Ishikawa (cell line): ENCODE measurements at regions not wholly inside any gene's neighbourhood (a gene's known extent, or its start where the extent isn't known, plus 50 kb on each side); places are given as distances from the start of the nearest gene placed in this dataset.

ENCODE experiments used
- CEBPB ChIP-seq: IDR thresholded peaks from 2 replicates; pipeline ENCODE4 v1.6.1; 2012
- CREB1 ChIP-seq: IDR thresholded peaks from 2 replicates; pipeline ENCODE4 v1.6.1; 2012; ENCODE audit warnings: low read depth
- EGR1 ChIP-seq: IDR thresholded peaks from 2 replicates; pipeline ENCODE4 v1.6.1; 2012
- EP300 ChIP-seq: IDR thresholded peaks from 2 replicates; pipeline ENCODE4 v1.6.1; 2012; ENCODE audit warnings: borderline replicate concordance
- FOXM1 ChIP-seq: IDR thresholded peaks from 2 replicates; pipeline ENCODE4 v1.6.1; 2012; ENCODE audit warnings: low read depth, borderline replicate concordance
- NFIC ChIP-seq: IDR thresholded peaks from 2 replicates; pipeline ENCODE4 v1.6.1; 2012
- RAD21 ChIP-seq: IDR thresholded peaks from 2 replicates; pipeline ENCODE4 v1.6.1; 2012; ENCODE audit warnings: low read depth
- TAF1 ChIP-seq: IDR thresholded peaks from 2 replicates; pipeline ENCODE4 v1.6.1; 2012; ENCODE audit warnings: low read depth, mild to moderate bottlenecking
- TCF12 ChIP-seq: IDR thresholded peaks from 2 replicates; pipeline ENCODE4 v1.6.1; 2012; ENCODE audit warnings: low read depth
- TEAD4 ChIP-seq: IDR thresholded peaks from 2 replicates; pipeline ENCODE4 v1.6.1; 2012
- YY1 ChIP-seq: IDR thresholded peaks from 2 replicates; pipeline ENCODE4 v1.6.1; 2012; ENCODE audit warnings: low read depth
- ZBTB7A ChIP-seq: IDR thresholded peaks from 2 replicates; pipeline ENCODE4 v1.6.1; 2012; ENCODE audit warnings: low read depth
- TF ChIP-seq, protein P1 (sequence below): IDR thresholded peaks from 2 replicates; pipeline ENCODE4 v1.6.1; 2012
- TF ChIP-seq, protein P2 (sequence below): IDR thresholded peaks from 2 replicates; pipeline ENCODE4 v1.6.1; 2012
- TF ChIP-seq, protein P3 (sequence below): IDR thresholded peaks from 2 replicates; pipeline ENCODE4 v1.6.1; 2012; ENCODE audit warnings: low read depth, mild to moderate bottlenecking

DNA sequence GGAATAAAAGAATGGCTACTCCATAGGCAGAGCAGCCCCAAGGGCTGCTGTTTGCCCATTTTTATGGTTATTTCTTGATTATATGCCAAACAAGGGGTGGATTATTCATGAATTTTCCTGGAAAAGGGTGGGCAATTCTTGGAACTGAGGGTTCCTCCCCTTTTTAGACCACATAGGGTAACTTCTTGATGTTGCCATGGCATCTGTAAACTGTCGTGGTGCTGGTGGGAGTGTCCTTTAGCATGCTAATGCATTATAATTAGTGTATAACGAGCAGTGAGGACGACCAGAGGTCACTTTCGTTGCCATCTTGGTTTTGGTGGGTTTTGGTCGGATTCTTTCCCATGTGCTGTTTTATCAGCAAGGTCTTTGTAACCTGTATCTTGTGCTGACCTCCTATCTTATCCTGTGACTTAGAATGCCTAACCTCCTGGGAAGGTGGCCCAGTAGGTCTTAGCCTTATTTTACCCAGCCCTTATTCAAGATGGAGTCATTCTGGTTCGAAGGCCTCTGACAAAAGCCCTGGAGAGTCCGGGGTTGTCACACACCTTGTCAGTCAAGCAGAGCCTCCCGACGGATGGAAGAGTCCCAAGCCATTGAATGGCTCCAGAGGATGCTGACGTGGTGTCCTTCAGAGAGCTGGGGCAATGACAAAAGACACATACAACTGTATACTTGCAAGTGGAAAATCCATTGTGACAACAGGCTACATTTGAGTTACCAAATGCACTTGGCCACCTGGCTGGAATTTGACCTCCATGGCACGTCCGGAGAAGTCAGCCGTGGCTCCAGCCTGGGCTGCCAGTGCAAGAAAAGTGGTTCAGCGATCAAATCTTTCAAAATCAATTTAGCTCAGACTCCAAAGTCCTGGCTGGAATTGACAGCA, 67.1 kb upstream of the CLINT1 start:
- TF ChIP-seq EP300: no peak
- no peak for TF ChIP-seq CEBPB
- no peak for TF ChIP-seq YY1
- no peak for TF ChIP-seq RAD21
- no peak for TF ChIP-seq FOXM1
- TF ChIP-seq, protein P1, sequence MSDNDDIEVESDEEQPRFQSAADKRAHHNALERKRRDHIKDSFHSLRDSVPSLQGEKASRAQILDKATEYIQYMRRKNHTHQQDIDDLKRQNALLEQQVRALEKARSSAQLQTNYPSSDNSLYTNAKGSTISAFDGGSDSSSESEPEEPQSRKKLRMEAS: no peak
- TF ChIP-seq EGR1: no peak
- TF ChIP-seq, protein P2, sequence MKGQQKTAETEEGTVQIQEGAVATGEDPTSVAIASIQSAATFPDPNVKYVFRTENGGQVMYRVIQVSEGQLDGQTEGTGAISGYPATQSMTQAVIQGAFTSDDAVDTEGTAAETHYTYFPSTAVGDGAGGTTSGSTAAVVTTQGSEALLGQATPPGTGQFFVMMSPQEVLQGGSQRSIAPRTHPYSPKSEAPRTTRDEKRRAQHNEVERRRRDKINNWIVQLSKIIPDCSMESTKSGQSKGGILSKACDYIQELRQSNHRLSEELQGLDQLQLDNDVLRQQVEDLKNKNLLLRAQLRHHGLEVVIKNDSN: no peak
- TF ChIP-seq TCF12: no peak
- no peak for TF ChIP-seq NFIC
- TF ChIP-seq ZBTB7A: no peak
- TF ChIP-seq TAF1: no peak

DNA sequence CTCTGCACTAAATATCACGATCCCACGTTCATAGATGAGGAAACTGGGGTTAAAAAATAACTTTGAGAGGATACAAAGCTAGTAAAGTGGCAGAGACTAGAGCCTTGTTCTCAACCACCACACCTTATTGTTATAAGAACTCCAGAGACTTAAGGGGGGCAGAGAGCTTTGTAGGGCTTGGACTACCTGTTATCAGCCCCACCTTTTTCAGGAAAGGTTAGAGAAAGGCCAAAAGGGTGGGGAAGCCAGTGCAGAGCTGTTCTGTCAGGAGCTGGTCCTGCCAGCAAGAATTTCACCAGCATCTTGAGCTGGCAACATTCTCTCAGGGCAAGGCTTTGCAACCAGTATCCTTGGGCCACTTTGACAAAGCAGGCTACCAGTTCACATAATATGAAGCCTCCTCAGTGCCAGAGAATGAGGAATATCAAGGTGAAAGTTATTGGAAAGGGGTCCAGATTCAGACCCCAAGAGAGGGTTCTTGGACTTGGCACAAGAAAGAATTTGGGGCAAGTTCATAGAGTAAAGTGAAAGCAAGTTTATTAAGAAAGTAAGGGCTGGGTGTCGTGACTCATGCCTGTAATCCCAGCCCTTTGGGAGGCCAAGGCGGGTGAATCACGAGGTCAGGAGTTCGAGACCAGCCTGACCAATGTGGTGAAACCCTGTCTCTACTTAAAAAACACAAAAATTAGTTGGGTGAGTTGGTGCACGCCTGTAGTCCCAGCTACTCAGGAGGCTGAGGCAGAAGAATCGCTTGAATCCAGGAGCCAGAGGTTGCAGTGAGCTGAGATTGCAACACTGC, 66.2 kb upstream of the CLINT1 start:
- TF ChIP-seq CEBPB: no peak
- no peak for TF ChIP-seq NFIC
- TF ChIP-seq, protein P2: no peak
- TF ChIP-seq CREB1: no peak
- no peak for TF ChIP-seq ZBTB7A
- no peak for TF ChIP-seq RAD21
- TF ChIP-seq, protein P1: no peak
- TF ChIP-seq FOXM1: no peak
- TF ChIP-seq TEAD4: no peak
- no peak for TF ChIP-seq EP300
- no peak for TF ChIP-seq TCF12
- TF ChIP-seq EGR1: no peak
- no peak for TF ChIP-seq YY1
- no peak for TF ChIP-seq TAF1

DNA sequence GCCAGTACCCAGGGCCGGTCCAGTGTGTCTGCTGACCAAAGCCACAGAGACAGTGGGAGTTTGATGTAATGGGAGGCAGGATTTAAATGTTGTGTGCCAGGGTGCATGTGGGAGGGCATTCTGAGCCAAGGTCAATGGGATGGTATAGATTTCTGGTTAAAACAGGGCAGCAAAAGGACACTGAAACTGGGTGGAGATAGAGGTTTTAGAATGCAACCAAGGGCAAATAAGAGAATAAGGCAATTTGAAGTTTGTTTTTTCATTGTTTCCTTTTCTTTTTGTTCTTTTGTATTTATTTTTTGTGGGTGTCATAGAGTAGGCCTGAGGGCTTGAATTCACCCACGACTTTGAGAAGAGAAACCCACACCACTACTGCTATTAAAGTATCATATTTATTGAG, 65.5 kb upstream of the CLINT1 start:
- TF ChIP-seq, protein P1: no peak
- TF ChIP-seq FOXM1 (no peak), CREB1 (no peak), TEAD4 (no peak), RAD21 (no peak), NFIC (no peak), YY1 (no peak), TAF1 (no peak)
- TF ChIP-seq, protein P3, sequence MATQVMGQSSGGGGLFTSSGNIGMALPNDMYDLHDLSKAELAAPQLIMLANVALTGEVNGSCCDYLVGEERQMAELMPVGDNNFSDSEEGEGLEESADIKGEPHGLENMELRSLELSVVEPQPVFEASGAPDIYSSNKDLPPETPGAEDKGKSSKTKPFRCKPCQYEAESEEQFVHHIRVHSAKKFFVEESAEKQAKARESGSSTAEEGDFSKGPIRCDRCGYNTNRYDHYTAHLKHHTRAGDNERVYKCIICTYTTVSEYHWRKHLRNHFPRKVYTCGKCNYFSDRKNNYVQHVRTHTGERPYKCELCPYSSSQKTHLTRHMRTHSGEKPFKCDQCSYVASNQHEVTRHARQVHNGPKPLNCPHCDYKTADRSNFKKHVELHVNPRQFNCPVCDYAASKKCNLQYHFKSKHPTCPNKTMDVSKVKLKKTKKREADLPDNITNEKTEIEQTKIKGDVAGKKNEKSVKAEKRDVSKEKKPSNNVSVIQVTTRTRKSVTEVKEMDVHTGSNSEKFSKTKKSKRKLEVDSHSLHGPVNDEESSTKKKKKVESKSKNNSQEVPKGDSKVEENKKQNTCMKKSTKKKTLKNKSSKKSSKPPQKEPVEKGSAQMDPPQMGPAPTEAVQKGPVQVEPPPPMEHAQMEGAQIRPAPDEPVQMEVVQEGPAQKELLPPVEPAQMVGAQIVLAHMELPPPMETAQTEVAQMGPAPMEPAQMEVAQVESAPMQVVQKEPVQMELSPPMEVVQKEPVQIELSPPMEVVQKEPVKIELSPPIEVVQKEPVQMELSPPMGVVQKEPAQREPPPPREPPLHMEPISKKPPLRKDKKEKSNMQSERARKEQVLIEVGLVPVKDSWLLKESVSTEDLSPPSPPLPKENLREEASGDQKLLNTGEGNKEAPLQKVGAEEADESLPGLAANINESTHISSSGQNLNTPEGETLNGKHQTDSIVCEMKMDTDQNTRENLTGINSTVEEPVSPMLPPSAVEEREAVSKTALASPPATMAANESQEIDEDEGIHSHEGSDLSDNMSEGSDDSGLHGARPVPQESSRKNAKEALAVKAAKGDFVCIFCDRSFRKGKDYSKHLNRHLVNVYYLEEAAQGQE: no peak
- TF ChIP-seq, protein P2: no peak

DNA sequence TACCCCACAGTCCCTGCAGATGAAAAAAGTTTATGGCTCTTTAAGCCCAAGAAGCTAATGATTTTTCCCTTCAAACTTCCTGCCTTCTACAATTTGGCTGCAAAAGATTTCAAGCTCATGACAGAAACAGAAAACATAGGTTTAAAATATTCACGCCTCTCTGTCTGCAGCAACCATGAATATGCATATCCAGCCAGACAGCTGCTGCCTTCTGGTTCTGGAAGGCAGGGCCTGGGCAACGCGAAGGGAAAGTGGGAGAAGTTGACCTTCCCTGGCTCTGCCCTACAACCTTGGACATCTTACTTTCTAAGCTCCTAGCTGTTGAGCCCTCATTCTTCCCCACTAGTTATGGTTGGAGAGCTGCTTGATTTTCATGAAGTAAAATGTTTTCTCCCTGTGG, 64.8 kb upstream of the CLINT1 start:
- TF ChIP-seq TEAD4 (no peak), FOXM1 (no peak), EGR1 (no peak), EP300 (no peak), CEBPB (no peak), RAD21 (no peak), YY1 (no peak), TCF12 (no peak), NFIC (no peak), CREB1 (no peak)
- TF ChIP-seq, protein P1: no peak
- TF ChIP-seq, protein P2: no peak

DNA sequence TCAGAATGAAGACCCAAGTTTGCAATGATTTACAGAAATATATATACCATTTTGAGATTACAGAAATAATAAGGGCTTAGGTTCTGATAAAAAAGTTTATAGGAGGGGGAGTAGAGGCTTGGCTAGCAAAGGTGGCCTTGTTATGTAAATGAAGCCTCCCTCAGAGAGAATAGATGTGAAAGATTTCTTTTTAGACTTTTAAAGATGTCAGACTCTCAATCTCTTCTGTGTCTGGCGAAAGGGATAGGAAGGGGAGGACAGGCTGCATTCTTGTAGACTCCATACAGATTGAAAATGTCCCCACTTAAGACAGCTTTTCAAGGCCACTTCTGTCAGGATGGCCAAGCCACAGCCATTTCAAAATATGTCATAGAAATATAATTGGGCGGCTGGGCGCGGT, 63.1 kb upstream of the CLINT1 start:
- TF ChIP-seq TAF1: no peak
- TF ChIP-seq, protein P3: no peak
